Cardiac fibroblast (primary cell): ENCODE measurements at regions not wholly inside any gene's neighbourhood (a gene's known extent, or its start where the extent isn't known, plus 50 kb on each side); places are given as distances from the start of the nearest gene placed in this dataset.

Source experiments
- DNase-seq, 2 donors: peaks; one replicate each; pipeline versions ENCODE4 v3.0.0 to v3.0.0-alpha.2; 2010; ENCODE audit warnings: low read depth in 2 of 2
- H3K4me3 ChIP-seq, 2 donors: replicated peaks in 1 of 2; 1 replicate in 1 of 2; 2 replicates in 1 of 2; pipeline ENCODE4 v1.5.1; 2011; ENCODE audit warnings: low read depth in 2 of 2, low read length in 2 of 2, mild to moderate bottlenecking in 2 of 2, moderate library complexity in 1 of 2
- CTCF ChIP-seq: IDR thresholded peaks from one replicate; pipeline ENCODE4 v1.5.1; 2011; ENCODE audit warnings: low read depth, mild to moderate bottlenecking, low read length, inconsistent platforms

GRCh38 chr20:6362245-6362644 lies 239.4 kb upstream of the FERMT1 start:
- no peak for TF ChIP-seq CTCF
- H3K4me3 ChIP-seq: no peak overlapping the region
- DNase-seq: no peak

- no peak overlapping the region for H3K4me3 ChIP-seq
- no peak for TF ChIP-seq CTCF
- DNase-seq: no peak
These were observed 237.9 kb upstream of the FERMT1 start for GRCh38 chr20:6360766-6361165.

GRCh38 chr20:6355754-6356451 lies 233.1 kb upstream of the FERMT1 start:
- DNase-seq: peak in 1 of 2 donors; percentile 9
- no peak for TF ChIP-seq CTCF
- H3K4me3 ChIP-seq: no peak overlapping the region

GRCh38 chr20:6348908-6349307 lies 226.1 kb upstream of the FERMT1 start:
- no peak for DNase-seq
- no peak overlapping the region for H3K4me3 ChIP-seq
- no peak for TF ChIP-seq CTCF

GRCh38 chr20:6347916-6348315 lies 225.1 kb upstream of the FERMT1 start:
- no peak for DNase-seq
- H3K4me3 ChIP-seq: no peak overlapping the region
- no peak for TF ChIP-seq CTCF

- no peak overlapping the region for H3K4me3 ChIP-seq
- DNase-seq: no peak
- TF ChIP-seq CTCF: no peak
These were observed 218.7 kb upstream of the FERMT1 start for GRCh38 chr20:6341491-6341890.

GRCh38 chr20:6339176-6339575 lies 216.3 kb upstream of the FERMT1 start:
- TF ChIP-seq CTCF: no peak
- no peak for DNase-seq

More at GRCh38 chr20:6339176-6339575, 216.3 kb upstream of the FERMT1 start:
- no peak overlapping the region for H3K4me3 ChIP-seq
